Mesendoderm (in vitro differentiated cells): ENCODE measurements at regions not wholly inside any gene's neighbourhood (a gene's known extent, or its start where the extent isn't known, plus 50 kb on each side); places are given as distances from the start of the nearest gene placed in this dataset.

Experiments used
- DNase-seq: peaks from one replicate; pipeline ENCODE4 v3.0.0; 2013
- H2AK5ac ChIP-seq: 2 replicates; pipeline ENCODE4 v1.6.1; 2013; ENCODE audit warnings: low read length, inconsistent platforms
- H2BK120ac ChIP-seq: 2 replicates; pipeline ENCODE4 v1.6.1; 2013; ENCODE audit warnings: low read depth, mild to moderate bottlenecking, low read length, moderate library complexity, mixed read lengths
- H2BK15ac ChIP-seq: replicated peaks from 2 replicates; pipeline ENCODE4 v1.6.1; 2013; ENCODE audit warnings: low read depth, mild to moderate bottlenecking, moderate library complexity
- H2BK5ac ChIP-seq: 2 replicates; pipeline ENCODE4 v1.6.1; 2013; ENCODE audit warnings: low read length, inconsistent platforms
- H3K18ac ChIP-seq: 2 replicates; pipeline ENCODE4 v1.6.1; 2013; ENCODE audit warnings: mild to moderate bottlenecking, low read length, mixed read lengths
- H3K23ac ChIP-seq: one replicate; pipeline ENCODE4 v1.6.1; 2013; ENCODE audit warnings: low read length
- H3K27ac ChIP-seq: 2 replicates; pipeline ENCODE4 v1.5.1; 2013; ENCODE audit warnings: low read depth, mild to moderate bottlenecking, inconsistent platforms, low read length, moderate library complexity
- H3K27me3 ChIP-seq: 2 replicates; pipeline ENCODE4 v1.6.1; 2013; ENCODE audit warnings: low read length, control low read depth, mild to moderate bottlenecking, inconsistent platforms; ENCODE audit not compliant: insufficient read depth, poor library complexity
- H3K36me3 ChIP-seq: 2 replicates; pipeline ENCODE4 v1.6.1; 2013; ENCODE audit warnings: low read length, inconsistent platforms; ENCODE audit not compliant: control insufficient read depth, insufficient read depth
- H3K4ac ChIP-seq: one replicate; pipeline ENCODE4 v1.6.1; 2013; ENCODE audit warnings: low read depth, mild to moderate bottlenecking, low read length, moderate library complexity
- H3K4me1 ChIP-seq: 2 replicates; pipeline ENCODE4 v1.6.1; 2013; ENCODE audit warnings: low read depth, low read length, inconsistent platforms; ENCODE audit not compliant: control insufficient read depth
- H3K4me2 ChIP-seq: 2 replicates; pipeline ENCODE4 v1.6.1; 2013; ENCODE audit warnings: low read length
- H3K4me3 ChIP-seq: 2 replicates; pipeline ENCODE4 v1.5.1; 2013; ENCODE audit warnings: mild to moderate bottlenecking, low read length
- H3K56ac ChIP-seq: one replicate; pipeline ENCODE4 v1.6.1; 2013; ENCODE audit warnings: low read length
- H3K79me1 ChIP-seq: 2 replicates; pipeline ENCODE4 v1.6.1; 2013; ENCODE audit warnings: low read length, inconsistent platforms
- H3K79me2 ChIP-seq: 2 replicates; pipeline ENCODE4 v1.6.1; 2013; ENCODE audit warnings: mild to moderate bottlenecking, low read length; ENCODE audit not compliant: control insufficient read depth, insufficient read depth
- H3K9ac ChIP-seq: 2 replicates; pipeline ENCODE4 v1.6.1; 2013; ENCODE audit warnings: low read length, inconsistent platforms
- H4K5ac ChIP-seq: one replicate; pipeline ENCODE4 v1.6.1; 2013; ENCODE audit warnings: low read length
- H4K8ac ChIP-seq: one replicate; pipeline ENCODE4 v1.6.1; 2013; ENCODE audit warnings: low read depth, mild to moderate bottlenecking, control low read depth, low read length, moderate library complexity
- WGBS: extraction: QIAGEN DNeasy Blood & Tissue Kit; methylation state at CpG from one replicate; pipeline ENCODE4 v1.1.7; 2013; ENCODE audit warnings: low lambda C conversion rate, missing lambda C conversion rate; ENCODE audit not compliant: insufficient coverage; ENCODE audit errors: extremely low coverage; 5-methylcytosine and 5-hydroxymethylcytosine counted together

DNA sequence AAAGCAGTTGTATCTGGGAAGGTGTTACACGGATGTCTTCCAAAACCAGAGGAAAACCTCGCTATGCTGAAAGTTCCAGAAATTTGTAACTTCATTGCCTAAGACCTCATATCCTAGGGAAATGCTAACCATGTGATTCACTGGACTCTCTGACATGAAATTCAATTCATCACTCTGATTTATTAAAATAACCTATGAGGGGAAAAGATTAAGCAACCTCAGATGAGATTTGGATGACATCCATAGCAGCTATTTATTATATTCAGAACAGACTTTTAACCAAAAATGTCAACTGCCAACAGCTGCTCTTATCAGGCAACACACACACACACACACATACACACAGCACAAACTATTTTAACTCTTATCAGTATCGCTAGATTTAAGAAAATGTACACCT lies 1006.4 kb upstream of the CTNND2 start:
- Histone ChIP-seq H3K4me2 (no peak overlapping the region), H2BK120ac (no peak overlapping the region), H3K18ac (no peak overlapping the region), H3K36me3 (no peaks in the 10 kb centered on the region), H3K56ac (no peak overlapping the region), H3K27me3 (no peaks in the 10 kb centered on the region), H4K5ac (no peak overlapping the region), H3K4me1 (no peaks in the 10 kb centered on the region), H3K79me2 (no peaks in the 10 kb centered on the region), H3K9ac (no peak overlapping the region), H3K23ac (no peak overlapping the region), H2BK15ac (no peak overlapping the region), H3K79me1 (no peaks in the 10 kb centered on the region), H4K8ac (no peak overlapping the region), H3K4ac (no peak overlapping the region), H3K4me3 (no peak overlapping the region), H2BK5ac (no peak overlapping the region), H3K27ac (no peak overlapping the region), H2AK5ac (no peak overlapping the region)
- DNase-seq, result no peak
- WGBS, result no CpG with 5 or more reads among the region's 3 CpGs

DNA sequence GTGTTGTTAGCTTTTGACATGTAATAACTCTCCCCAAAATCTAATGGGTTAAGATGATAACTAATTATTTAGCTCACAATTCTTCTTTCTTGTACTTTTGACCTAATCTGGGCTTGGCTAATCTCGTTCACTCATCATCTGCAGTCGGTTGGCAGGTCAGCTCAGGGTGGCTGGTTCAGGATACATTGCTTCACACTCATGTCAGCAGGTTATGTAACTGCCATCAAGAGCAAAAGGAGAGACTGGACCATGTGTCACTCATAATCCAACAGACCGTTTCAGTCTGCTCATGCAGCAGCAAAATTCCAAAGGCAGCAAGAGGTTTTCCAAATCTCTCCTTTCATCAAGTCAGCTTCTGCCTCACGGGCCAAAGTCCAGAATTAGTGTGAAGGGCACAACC lies 998.4 kb upstream of the CTNND2 start:
- DNase-seq, result no peak
- H2BK5ac ChIP-seq, result no peak overlapping the region

DNA sequence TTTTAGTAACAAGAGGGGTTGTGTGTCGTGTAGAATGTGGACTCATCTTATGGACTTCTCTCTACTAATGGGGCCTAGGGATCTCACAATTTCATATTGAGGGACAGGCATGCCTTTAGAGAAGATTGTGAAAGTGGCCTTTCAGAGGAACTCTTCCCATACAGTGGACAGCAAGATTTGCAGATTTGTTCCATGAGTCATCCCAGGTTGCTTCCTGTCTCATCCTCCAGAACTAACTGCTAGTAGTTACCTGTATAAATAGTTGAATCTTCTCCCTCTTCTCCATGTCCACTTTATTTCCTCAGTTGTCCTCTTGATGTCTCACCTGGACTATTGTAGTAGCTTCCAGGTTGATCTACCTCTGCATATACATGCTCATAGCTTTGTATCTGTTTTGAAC lies 997.5 kb upstream of the CTNND2 start:
- Histone ChIP-seq H3K27me3 (no peaks in the 10 kb centered on the region), H3K56ac (no peak overlapping the region), H3K4ac (no peak overlapping the region), H4K5ac (no peak overlapping the region), H2BK15ac (no peak overlapping the region), H2BK120ac (no peak overlapping the region), H3K27ac (no peak overlapping the region), H4K8ac (no peak overlapping the region), H3K36me3 (no peaks in the 10 kb centered on the region), H3K79me2 (no peaks in the 10 kb centered on the region), H3K4me2 (no peak overlapping the region), H3K4me3 (no peak overlapping the region), H2BK5ac (no peak overlapping the region), H3K18ac (no peak overlapping the region), H3K4me1 (no peaks in the 10 kb centered on the region), H3K79me1 (no peaks in the 10 kb centered on the region), H2AK5ac (no peak overlapping the region), H3K23ac (no peak overlapping the region), H3K9ac (no peak overlapping the region)
- no CpG with 5 or more reads among the region's 1 CpG for WGBS
- DNase-seq, result peak; percentile 3

More for the DNA sequence above, 998.4 kb upstream of the CTNND2 start:
- no peak overlapping the region for H3K9ac ChIP-seq
- H3K79me2 ChIP-seq, result no peaks in the 10 kb centered on the region
- H2BK120ac ChIP-seq, result no peak overlapping the region
- H4K8ac ChIP-seq, result no peak overlapping the region
- no peak overlapping the region for H3K27ac ChIP-seq
- H2BK15ac ChIP-seq, result no peak overlapping the region
- no peak overlapping the region for H3K4me3 ChIP-seq
- H3K23ac ChIP-seq, result no peak overlapping the region
- H4K5ac ChIP-seq, result no peak overlapping the region
- H2AK5ac ChIP-seq, result no peak overlapping the region
- H3K79me1 ChIP-seq, result no peaks in the 10 kb centered on the region
- no peaks in the 10 kb centered on the region for H3K4me1 ChIP-seq
- no peaks in the 10 kb centered on the region for H3K27me3 ChIP-seq
- H3K36me3 ChIP-seq, result no peaks in the 10 kb centered on the region
- no peak overlapping the region for H3K18ac ChIP-seq
- H3K56ac ChIP-seq, result no peak overlapping the region
- no CpG with 5 or more reads among the region's 4 CpGs for WGBS
- no peak overlapping the region for H3K4me2 ChIP-seq
- no peak overlapping the region for H3K4ac ChIP-seq

DNA sequence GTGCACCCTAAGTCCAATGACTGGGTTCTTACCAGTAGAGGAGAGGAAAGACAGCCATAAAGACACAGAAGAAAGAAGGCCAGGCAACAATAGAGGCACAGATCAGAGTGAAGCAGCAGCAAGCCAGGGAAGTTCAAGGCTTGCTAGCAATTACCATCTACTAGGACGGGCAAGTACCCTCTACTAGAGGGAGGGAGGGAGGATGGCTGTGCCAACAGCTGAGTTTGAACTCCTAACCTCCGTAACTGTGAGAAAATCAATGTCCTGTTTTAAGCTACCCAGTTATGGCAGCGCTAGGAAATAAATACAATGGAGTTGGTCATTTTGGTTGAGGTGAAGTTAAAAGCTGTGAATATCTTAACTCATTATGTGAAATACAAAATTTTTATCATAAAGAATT lies 991.8 kb upstream of the CTNND2 start:
- H3K4ac ChIP-seq, result no peak overlapping the region
- no peak overlapping the region for H3K27ac ChIP-seq
- no peaks in the 10 kb centered on the region for H3K79me2 ChIP-seq
- DNase-seq, result no peak
- no peak overlapping the region for H2BK5ac ChIP-seq
- no CpG with 5 or more reads among the region's 3 CpGs for WGBS
- no peak overlapping the region for H3K18ac ChIP-seq
- no peak overlapping the region for H2BK15ac ChIP-seq
- no peaks in the 10 kb centered on the region for H3K4me1 ChIP-seq
- H2BK120ac ChIP-seq, result no peak overlapping the region
- H4K5ac ChIP-seq, result no peak overlapping the region
- H3K27me3 ChIP-seq, result no peaks in the 10 kb centered on the region
- H3K23ac ChIP-seq, result no peak overlapping the region
- H3K9ac ChIP-seq, result no peak overlapping the region
- no peak overlapping the region for H2AK5ac ChIP-seq
- H3K79me1 ChIP-seq, result no peaks in the 10 kb centered on the region
- H3K56ac ChIP-seq, result no peak overlapping the region
- H3K4me2 ChIP-seq, result no peak overlapping the region
- H3K36me3 ChIP-seq, result no peaks in the 10 kb centered on the region
- H4K8ac ChIP-seq, result no peak overlapping the region
- H3K4me3 ChIP-seq, result no peak overlapping the region

DNA sequence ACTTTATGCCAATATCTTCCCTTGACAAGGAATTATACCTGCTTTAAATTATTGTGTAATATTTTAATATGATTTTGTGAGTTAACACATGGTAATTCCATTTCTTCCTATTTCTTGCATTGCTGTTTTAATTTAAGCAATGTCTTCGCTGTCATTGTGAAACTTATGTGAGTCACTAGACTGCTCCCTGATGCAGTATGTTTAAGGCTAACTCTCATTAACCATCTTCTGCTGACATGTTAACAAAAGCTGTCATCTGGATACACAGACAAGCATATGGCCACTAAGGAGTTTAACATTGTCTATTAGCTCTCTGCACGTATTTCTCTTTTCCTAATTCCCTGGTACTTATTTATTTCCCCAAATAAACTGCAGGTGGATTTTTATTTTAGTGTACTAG lies 980.8 kb upstream of the CTNND2 start:
- no peak for DNase-seq
- no peaks in the 10 kb centered on the region for H3K79me1 ChIP-seq
- no peak overlapping the region for H3K23ac ChIP-seq
- H3K27ac ChIP-seq, result no peak overlapping the region
- no peak overlapping the region for H3K4ac ChIP-seq
- no peak overlapping the region for H3K9ac ChIP-seq
- H3K4me2 ChIP-seq, result no peak overlapping the region
- no CpG with 5 or more reads among the region's 2 CpGs for whole genome bisulfite sequencing
- H3K56ac ChIP-seq, result no peak overlapping the region
- H3K36me3 ChIP-seq, result no peaks in the 10 kb centered on the region
- H3K79me2 ChIP-seq, result no peaks in the 10 kb centered on the region
- H2BK120ac ChIP-seq, result no peak overlapping the region
- H3K27me3 ChIP-seq, result no peaks in the 10 kb centered on the region
- H4K8ac ChIP-seq, result no peak overlapping the region
- no peak overlapping the region for H3K4me3 ChIP-seq
- no peak overlapping the region for H2BK5ac ChIP-seq
- no peak overlapping the region for H2BK15ac ChIP-seq
- no peaks in the 10 kb centered on the region for H3K4me1 ChIP-seq
- no peak overlapping the region for H4K5ac ChIP-seq
- no peak overlapping the region for H3K18ac ChIP-seq
- no peak overlapping the region for H2AK5ac ChIP-seq

DNA sequence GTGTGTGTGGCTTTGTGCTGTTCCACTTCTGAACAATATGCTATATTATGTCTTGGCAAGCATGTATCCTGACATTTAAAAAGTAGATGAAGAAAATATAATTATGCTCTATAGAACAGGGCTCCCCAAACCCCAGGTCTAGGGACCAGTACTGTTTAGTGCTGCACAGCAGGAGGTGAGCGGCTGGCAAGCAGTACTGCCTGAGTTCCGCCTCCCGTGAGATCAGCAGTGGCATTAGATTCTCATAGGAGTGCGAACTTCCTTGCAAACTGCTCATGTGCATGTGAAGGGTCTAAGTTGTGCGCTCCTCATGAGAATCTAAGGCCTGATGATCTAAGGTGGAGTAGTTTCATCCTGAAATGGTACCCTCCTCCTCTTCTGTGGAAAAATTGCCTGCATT lies 979.1 kb upstream of the CTNND2 start:
- H3K9ac ChIP-seq, result no peak overlapping the region

More for the DNA sequence above, 979.1 kb upstream of the CTNND2 start:
- Histone ChIP-seq H3K23ac (no peak overlapping the region), H3K79me1 (no peaks in the 10 kb centered on the region), H4K8ac (no peak overlapping the region), H3K27ac (no peak overlapping the region), H3K4me2 (no peak overlapping the region), H3K4ac (no peak overlapping the region), H2BK120ac (no peak overlapping the region), H2BK5ac (no peak overlapping the region), H2BK15ac (no peak overlapping the region), H3K56ac (no peak overlapping the region), H3K79me2 (no peaks in the 10 kb centered on the region), H4K5ac (no peak overlapping the region), H3K36me3 (no peaks in the 10 kb centered on the region), H3K27me3 (no peaks in the 10 kb centered on the region), H3K18ac (no peak overlapping the region), H2AK5ac (no peak overlapping the region), H3K4me3 (no peak overlapping the region), H3K4me1 (no peaks in the 10 kb centered on the region)
- peak; percentile 39 for DNase-seq
- no CpG with 5 or more reads among the region's 5 CpGs for WGBS
